GM12891 (cell line): ENCODE measurements at regions not wholly inside any gene's neighbourhood (a gene's known extent, or its start where the extent isn't known, plus 50 kb on each side); places are given as distances from the start of the nearest gene placed in this dataset.
"Not testable (repeated sequence)": the region's sequence is repeated elsewhere in the genome, so short reads cannot be mapped to it uniquely, and the experiment has no call there.

Experiments
- POLR2A ChIP-seq: IDR thresholded peaks from 2 replicates; pipeline ENCODE4 v1.6.1; 2011; ENCODE audit warnings: low read depth, low read length, control low read depth
- POLR2AphosphoS5 ChIP-seq: IDR thresholded peaks from 2 replicates; pipeline ENCODE4 v1.6.1; 2011; ENCODE audit warnings: low read depth, low read length, control low read depth

GRCh38 chr10:106019559-106019958, 1144.9 kb downstream of the SORCS1 start:
- not testable (repeated sequence) for TF ChIP-seq POLR2A, POLR2AphosphoS5
